ENCODE measurements at regions not wholly inside any gene's neighbourhood (a gene's known extent, or its start where the extent isn't known, plus 50 kb on each side); places are given as distances from the start of the nearest gene placed in this dataset.

- in situ Hi-C loops (cut with HindIII; ENCODE audit: low pct_unique_long_range_greater_than_20kb, low sequenced_read_pairs), result no loop called here
- Histone ChIP-seq H3K27ac (ENCODE audit: low read length) (no peak overlapping the region), H3K36me3 (ENCODE audit: control insufficient read depth, insufficient read depth, low read length) (no peaks in the 10 kb centered on the region), H3K4me3 (ENCODE audit: low read depth in 2 of 2, low read length in 2 of 2) (no peak overlapping the region), H3K9me3 (ENCODE audit: control insufficient read depth, insufficient read depth, low read depth, low read length) (peaks cover 13% of the 10 kb centered on the region; the same call in 1 of the 2 replicates), H3K27me3 (ENCODE audit: control insufficient read depth, insufficient read depth, low read length) (no peaks in the 10 kb centered on the region), H3K4me1 (ENCODE audit: control insufficient read depth, insufficient read depth, low read length) (no peaks in the 10 kb centered on the region)
- no TSS peak for BruUV-seq (replicated peaks)
- no peak for ATAC-seq
- no peak for DNase-seq (ENCODE audit: low read depth, low spot score)
- POLR2A ChIA-PET, result no interaction called here
- TF ChIP-seq CTCF (IDR thresholded peaks at IDR 0.05) (no peak), POLR2AphosphoS5 (IDR thresholded peaks at IDR 0.05; ENCODE audit: low read depth, low read length) (no peak), TCF7L2 (IDR thresholded peaks at IDR 0.05; ENCODE audit: low read depth, low read length) (no peak), REST (IDR thresholded peaks at IDR 0.05; ENCODE audit: insufficient read depth in 1 of 2, low read depth in 2 of 2, low read length in 1 of 2) (no peak), SIN3A (IDR thresholded peaks at IDR 0.05; ENCODE audit: borderline replicate concordance, insufficient read depth, low read depth, low read length) (no peak)
- CTCF ChIA-PET, result no interaction called here
- intact Hi-C loops (cut with micrococcal nuclease; ENCODE audit: unreplicated experiment), result no loop called here
Measured at GRCh38 chr2:238518821-238519186, 92.1 kb downstream of the ASB1 start.

GRCh38 chr2:238520359-238520886 is 93.7 kb downstream of the ASB1 start:
- TF ChIP-seq TCF7L2 (IDR thresholded peaks at IDR 0.05; ENCODE audit: low read depth, low read length) (no peak), SIN3A (IDR thresholded peaks at IDR 0.05; ENCODE audit: borderline replicate concordance, insufficient read depth, low read depth, low read length) (no peak), POLR2AphosphoS5 (IDR thresholded peaks at IDR 0.05; ENCODE audit: low read depth, low read length) (no peak), REST (IDR thresholded peaks at IDR 0.05; ENCODE audit: insufficient read depth in 1 of 2, low read depth in 2 of 2, low read length in 1 of 2) (no peak), CTCF (IDR thresholded peaks at IDR 0.05) (no peak)
- ChIA-PET CTCF (no interaction called here), POLR2A (no interaction called here)
- Histone ChIP-seq H3K27me3 (ENCODE audit: control insufficient read depth, insufficient read depth, low read length) (no peaks in the 10 kb centered on the region), H3K9me3 (ENCODE audit: control insufficient read depth, insufficient read depth, low read depth, low read length) (peaks cover 13% of the 10 kb centered on the region; the same call in 1 of the 2 replicates), H3K4me3 (ENCODE audit: low read depth in 2 of 2, low read length in 2 of 2) (no peak overlapping the region), H3K36me3 (ENCODE audit: control insufficient read depth, insufficient read depth, low read length) (no peaks in the 10 kb centered on the region), H3K27ac (ENCODE audit: low read length) (no peak overlapping the region), H3K4me1 (ENCODE audit: control insufficient read depth, insufficient read depth, low read length) (no peaks in the 10 kb centered on the region)
- ATAC-seq (no peak), DNase-seq (ENCODE audit: low read depth, low spot score) (no peak)
- intact Hi-C loops (cut with micrococcal nuclease; ENCODE audit: unreplicated experiment) (no loop called here), in situ Hi-C loops (cut with HindIII; ENCODE audit: low pct_unique_long_range_greater_than_20kb, low sequenced_read_pairs) (no loop called here)
- BruUV-seq (replicated peaks), result no TSS peak
